SU-DHL-6 (cell line): ENCODE measurements at regions not wholly inside any gene's neighbourhood (a gene's known extent, or its start where the extent isn't known, plus 50 kb on each side); places are given as distances from the start of the nearest gene placed in this dataset.

Experiments used
- CTCF ChIP-seq: fragments of 200-600 bp; sonication (generic); IDR thresholded peaks from one replicate; pipeline ENCODE4 v1.5.1; 2017; ENCODE audit warnings: antibody characterized with exemption, mild to moderate bottlenecking, low read length, moderate library complexity; ENCODE audit not compliant: insufficient read depth, poor library complexity, severe bottlenecking
- EZH2phosphoT487 ChIP-seq: fragments of 200-600 bp; sonication (generic), shearing (Covaris generic); conservative IDR thresholded peaks from 2 replicates; pipeline ENCODE4 v1.6.1; 2018; ENCODE audit warnings: mild to moderate bottlenecking, antibody characterized with exemption, low read length, moderate library complexity, mixed read lengths

- TF ChIP-seq EZH2phosphoT487 (no peak), CTCF (no peak)
Observed at GRCh38 chr2:7785700-7786099, 868.5 kb downstream of the RNF144A start.
